GM12878 (cell line): ENCODE measurements at regions not wholly inside any gene's neighbourhood (a gene's known extent, or its start where the extent isn't known, plus 50 kb on each side); places are given as distances from the start of the nearest gene placed in this dataset.

Experiments
- CBX5 ChIP-seq: sonication (generic); IDR thresholded peaks from 2 replicates; pipeline ENCODE4 v1.6.1; 2016; ENCODE audit warnings: low read depth, moderate library complexity, mild to moderate bottlenecking, inconsistent platforms
- CHD1 ChIP-seq: IDR thresholded peaks from 2 replicates; pipeline ENCODE4 v1.6.1; 2012; ENCODE audit warnings: low read depth, low read length, improper control_type of control experiment
- MEF2A ChIP-seq: IDR thresholded peaks from 2 replicates; pipeline ENCODE4 v1.6.1; 2011; ENCODE audit warnings: low read depth, mild to moderate bottlenecking, low read length, moderate library complexity; ENCODE audit not compliant: insufficient read depth
- NFYB ChIP-seq: IDR thresholded peaks from 2 replicates; pipeline ENCODE4 v1.6.1; 2011; ENCODE audit warnings: low read depth, mild to moderate bottlenecking, low read length, improper control_type of control experiment, moderate library complexity; ENCODE audit not compliant: insufficient read depth
- TF ChIP-seq, protein P1 (sequence below): IDR thresholded peaks from 2 replicates; pipeline ENCODE4 v1.6.1; 2011; ENCODE audit warnings: borderline replicate concordance, low read depth, mild to moderate bottlenecking, moderate library complexity, low read length; ENCODE audit not compliant: insufficient read depth, poor library complexity, severe bottlenecking
- TF ChIP-seq, protein P2 (sequence below): IDR thresholded peaks from 2 replicates; pipeline ENCODE4 v1.6.1; 2012; ENCODE audit warnings: mild to moderate bottlenecking, low read depth, low read length
- TF ChIP-seq, protein P3 (sequence below): fragments of 450-650 bp; IDR thresholded peaks from 2 replicates; pipeline ENCODE4 v1.6.1; 2017; ENCODE audit warnings: mild to moderate bottlenecking, low read depth, inconsistent platforms; ENCODE audit not compliant: poor library complexity, severe bottlenecking

DNA sequence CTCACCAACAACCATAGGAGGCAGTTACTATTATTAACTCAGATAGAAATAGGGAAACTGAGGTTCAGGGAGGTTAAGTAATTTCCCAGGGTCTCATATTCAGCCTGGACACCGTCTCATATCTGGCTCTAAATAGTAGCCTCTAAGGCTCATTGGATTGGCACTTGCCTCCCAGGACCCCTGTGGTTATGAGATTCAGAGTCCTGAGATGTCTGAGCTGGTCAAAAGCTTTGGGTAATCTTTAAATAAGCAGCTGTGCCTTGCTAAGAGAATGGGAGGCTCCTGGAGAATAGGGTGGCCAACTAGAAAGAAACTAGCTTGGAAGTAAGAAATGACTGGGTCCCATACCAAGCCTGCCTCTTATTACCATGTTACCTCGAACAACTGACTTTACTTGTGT is 50.3 kb upstream of the CRHR1 start:
- no peak for TF ChIP-seq CBX5
- TF ChIP-seq, protein P1, sequence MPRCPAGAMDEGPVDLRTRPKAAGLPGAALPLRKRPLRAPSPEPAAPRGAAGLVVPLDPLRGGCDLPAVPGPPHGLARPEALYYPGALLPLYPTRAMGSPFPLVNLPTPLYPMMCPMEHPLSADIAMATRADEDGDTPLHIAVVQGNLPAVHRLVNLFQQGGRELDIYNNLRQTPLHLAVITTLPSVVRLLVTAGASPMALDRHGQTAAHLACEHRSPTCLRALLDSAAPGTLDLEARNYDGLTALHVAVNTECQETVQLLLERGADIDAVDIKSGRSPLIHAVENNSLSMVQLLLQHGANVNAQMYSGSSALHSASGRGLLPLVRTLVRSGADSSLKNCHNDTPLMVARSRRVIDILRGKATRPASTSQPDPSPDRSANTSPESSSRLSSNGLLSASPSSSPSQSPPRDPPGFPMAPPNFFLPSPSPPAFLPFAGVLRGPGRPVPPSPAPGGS, result no peak
- TF ChIP-seq, protein P2, sequence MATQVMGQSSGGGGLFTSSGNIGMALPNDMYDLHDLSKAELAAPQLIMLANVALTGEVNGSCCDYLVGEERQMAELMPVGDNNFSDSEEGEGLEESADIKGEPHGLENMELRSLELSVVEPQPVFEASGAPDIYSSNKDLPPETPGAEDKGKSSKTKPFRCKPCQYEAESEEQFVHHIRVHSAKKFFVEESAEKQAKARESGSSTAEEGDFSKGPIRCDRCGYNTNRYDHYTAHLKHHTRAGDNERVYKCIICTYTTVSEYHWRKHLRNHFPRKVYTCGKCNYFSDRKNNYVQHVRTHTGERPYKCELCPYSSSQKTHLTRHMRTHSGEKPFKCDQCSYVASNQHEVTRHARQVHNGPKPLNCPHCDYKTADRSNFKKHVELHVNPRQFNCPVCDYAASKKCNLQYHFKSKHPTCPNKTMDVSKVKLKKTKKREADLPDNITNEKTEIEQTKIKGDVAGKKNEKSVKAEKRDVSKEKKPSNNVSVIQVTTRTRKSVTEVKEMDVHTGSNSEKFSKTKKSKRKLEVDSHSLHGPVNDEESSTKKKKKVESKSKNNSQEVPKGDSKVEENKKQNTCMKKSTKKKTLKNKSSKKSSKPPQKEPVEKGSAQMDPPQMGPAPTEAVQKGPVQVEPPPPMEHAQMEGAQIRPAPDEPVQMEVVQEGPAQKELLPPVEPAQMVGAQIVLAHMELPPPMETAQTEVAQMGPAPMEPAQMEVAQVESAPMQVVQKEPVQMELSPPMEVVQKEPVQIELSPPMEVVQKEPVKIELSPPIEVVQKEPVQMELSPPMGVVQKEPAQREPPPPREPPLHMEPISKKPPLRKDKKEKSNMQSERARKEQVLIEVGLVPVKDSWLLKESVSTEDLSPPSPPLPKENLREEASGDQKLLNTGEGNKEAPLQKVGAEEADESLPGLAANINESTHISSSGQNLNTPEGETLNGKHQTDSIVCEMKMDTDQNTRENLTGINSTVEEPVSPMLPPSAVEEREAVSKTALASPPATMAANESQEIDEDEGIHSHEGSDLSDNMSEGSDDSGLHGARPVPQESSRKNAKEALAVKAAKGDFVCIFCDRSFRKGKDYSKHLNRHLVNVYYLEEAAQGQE, result no peak
- no peak for TF ChIP-seq CHD1
- no peak for TF ChIP-seq MEF2A
- no peak for TF ChIP-seq NFYB
- TF ChIP-seq, protein P3, sequence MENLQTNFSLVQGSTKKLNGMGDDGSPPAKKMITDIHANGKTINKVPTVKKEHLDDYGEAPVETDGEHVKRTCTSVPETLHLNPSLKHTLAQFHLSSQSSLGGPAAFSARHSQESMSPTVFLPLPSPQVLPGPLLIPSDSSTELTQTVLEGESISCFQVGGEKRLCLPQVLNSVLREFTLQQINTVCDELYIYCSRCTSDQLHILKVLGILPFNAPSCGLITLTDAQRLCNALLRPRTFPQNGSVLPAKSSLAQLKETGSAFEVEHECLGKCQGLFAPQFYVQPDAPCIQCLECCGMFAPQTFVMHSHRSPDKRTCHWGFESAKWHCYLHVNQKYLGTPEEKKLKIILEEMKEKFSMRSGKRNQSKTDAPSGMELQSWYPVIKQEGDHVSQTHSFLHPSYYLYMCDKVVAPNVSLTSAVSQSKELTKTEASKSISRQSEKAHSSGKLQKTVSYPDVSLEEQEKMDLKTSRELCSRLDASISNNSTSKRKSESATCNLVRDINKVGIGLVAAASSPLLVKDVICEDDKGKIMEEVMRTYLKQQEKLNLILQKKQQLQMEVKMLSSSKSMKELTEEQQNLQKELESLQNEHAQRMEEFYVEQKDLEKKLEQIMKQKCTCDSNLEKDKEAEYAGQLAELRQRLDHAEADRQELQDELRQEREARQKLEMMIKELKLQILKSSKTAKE, result no peak
